A549 (cell line): ENCODE measurements at regions not wholly inside any gene's neighbourhood (a gene's known extent, or its start where the extent isn't known, plus 50 kb on each side); places are given as distances from the start of the nearest gene placed in this dataset.
A peak's percentile ranks its signal among the peaks of the same experiment; 100 is the strongest.

ENCODE experiments used
- BHLHE40 ChIP-seq: IDR thresholded peaks from 2 replicates; pipeline ENCODE4 v1.6.1; 2012; ENCODE audit warnings: low read depth, low read length, inconsistent platforms
- CEBPB ChIP-seq, 2 experiments: fragments of >200 bp in 1 of 2; sonication (Bioruptor Twin) in 1 of 2; formaldehyde crosslinking in 1 of 2; IDR thresholded peaks; 2 replicates each; pipeline ENCODE4 v1.6.1; 2012 to 2016
- JUNB ChIP-seq: fragments of >200 bp; sonication (Bioruptor Twin); formaldehyde crosslinking; IDR thresholded peaks from 2 replicates; pipeline ENCODE4 v1.6.1; 2016
- MAFK ChIP-seq: fragments of 450-650 bp; IDR thresholded peaks from 2 replicates; pipeline ENCODE4 v1.6.1; 2014; ENCODE audit not compliant: partially characterized antibody
- MAZ ChIP-seq: fragments of 150-350 bp; IDR thresholded peaks from 2 replicates; pipeline ENCODE4 v1.6.1; 2014; ENCODE audit warnings: antibody characterized with exemption, low read depth, low read length, borderline replicate concordance
- POLR2A ChIP-seq: IDR thresholded peaks from 2 replicates; pipeline ENCODE4 v1.6.1; 2012; ENCODE audit warnings: mild to moderate bottlenecking, low read length
- TFCP2L1 ChIP-seq: fragments of 250-450 bp; sonication (Bioruptor Pico); IDR thresholded peaks from 2 replicates; pipeline ENCODE4 v1.5.0; 2021; ENCODE audit warnings: mild to moderate bottlenecking
- TP53 ChIP-seq: fragments of 250-450 bp; sonication (Bioruptor Pico); IDR thresholded peaks from 2 replicates; pipeline ENCODE4 v1.5.0; 2021; ENCODE audit warnings: mild to moderate bottlenecking, moderate library complexity
- TF ChIP-seq, protein P1 (sequence below): fragments of >200 bp; sonication (Bioruptor Twin); formaldehyde crosslinking; IDR thresholded peaks from 3 replicates; pipeline ENCODE4 v1.5.1; 2016
- TF ChIP-seq, protein P2 (sequence below): fragments of 450-650 bp; IDR thresholded peaks from 2 replicates; pipeline ENCODE4 v1.6.1; 2014; ENCODE audit warnings: antibody characterized with exemption

DNA sequence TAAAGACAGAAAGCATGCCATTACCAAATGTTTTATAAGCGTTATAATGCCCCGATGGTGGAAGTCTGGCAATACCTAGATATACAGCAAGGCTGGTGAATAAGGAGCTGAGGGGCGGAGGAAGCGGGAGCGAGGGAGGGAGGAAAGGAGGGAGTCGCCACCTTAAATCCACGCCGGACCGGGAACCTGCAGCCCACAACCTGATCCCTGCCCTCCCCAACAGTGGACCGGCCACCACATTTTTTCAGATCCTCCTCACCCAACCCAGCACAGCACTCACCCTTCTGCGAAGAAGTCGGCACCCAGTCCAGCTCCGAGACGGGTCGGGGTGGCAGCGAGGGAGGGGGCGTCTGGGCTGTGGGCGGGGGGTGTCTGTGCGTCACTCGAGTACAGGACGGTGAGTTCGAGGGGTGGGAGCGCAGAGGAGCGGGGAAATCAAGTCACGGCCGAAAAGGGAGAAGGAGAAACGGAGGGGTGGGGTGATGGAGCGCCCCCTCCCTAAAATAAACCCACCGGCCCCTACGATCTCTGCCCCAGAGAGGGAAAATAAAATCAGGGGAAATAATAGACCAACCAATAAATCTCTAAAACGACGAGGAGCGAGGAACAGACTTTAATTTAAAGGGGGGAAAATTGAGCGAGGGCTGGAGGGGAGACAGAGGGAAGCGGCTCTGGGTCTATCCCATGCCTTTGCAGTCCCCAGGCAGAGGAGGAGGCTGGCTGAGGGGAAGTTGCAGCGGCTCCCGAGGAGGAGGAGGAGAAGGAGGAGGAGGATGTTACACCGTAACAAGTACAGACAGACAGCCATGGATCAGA lies 96.5 kb upstream of the SERTAD2 start:
- TF ChIP-seq JUNB: no peak
- TF ChIP-seq, protein P1, sequence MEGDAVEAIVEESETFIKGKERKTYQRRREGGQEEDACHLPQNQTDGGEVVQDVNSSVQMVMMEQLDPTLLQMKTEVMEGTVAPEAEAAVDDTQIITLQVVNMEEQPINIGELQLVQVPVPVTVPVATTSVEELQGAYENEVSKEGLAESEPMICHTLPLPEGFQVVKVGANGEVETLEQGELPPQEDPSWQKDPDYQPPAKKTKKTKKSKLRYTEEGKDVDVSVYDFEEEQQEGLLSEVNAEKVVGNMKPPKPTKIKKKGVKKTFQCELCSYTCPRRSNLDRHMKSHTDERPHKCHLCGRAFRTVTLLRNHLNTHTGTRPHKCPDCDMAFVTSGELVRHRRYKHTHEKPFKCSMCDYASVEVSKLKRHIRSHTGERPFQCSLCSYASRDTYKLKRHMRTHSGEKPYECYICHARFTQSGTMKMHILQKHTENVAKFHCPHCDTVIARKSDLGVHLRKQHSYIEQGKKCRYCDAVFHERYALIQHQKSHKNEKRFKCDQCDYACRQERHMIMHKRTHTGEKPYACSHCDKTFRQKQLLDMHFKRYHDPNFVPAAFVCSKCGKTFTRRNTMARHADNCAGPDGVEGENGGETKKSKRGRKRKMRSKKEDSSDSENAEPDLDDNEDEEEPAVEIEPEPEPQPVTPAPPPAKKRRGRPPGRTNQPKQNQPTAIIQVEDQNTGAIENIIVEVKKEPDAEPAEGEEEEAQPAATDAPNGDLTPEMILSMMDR: peak; percentile 36
- TF ChIP-seq TFCP2L1: no peak
- TF ChIP-seq TP53: no peak
- TF ChIP-seq CEBPB (IDR thresholded peaks at IDR 0.05): no peak
- no peak for TF ChIP-seq MAFK
- TF ChIP-seq BHLHE40: no peak
- no peak for TF ChIP-seq MAZ
- peak; percentile 33 for TF ChIP-seq POLR2A
- TF ChIP-seq, protein P2, sequence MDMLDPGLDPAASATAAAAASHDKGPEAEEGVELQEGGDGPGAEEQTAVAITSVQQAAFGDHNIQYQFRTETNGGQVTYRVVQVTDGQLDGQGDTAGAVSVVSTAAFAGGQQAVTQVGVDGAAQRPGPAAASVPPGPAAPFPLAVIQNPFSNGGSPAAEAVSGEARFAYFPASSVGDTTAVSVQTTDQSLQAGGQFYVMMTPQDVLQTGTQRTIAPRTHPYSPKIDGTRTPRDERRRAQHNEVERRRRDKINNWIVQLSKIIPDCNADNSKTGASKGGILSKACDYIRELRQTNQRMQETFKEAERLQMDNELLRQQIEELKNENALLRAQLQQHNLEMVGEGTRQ: no peak
